H1 (cell line): ENCODE measurements at regions not wholly inside any gene's neighbourhood (a gene's known extent, or its start where the extent isn't known, plus 50 kb on each side); places are given as distances from the start of the nearest gene placed in this dataset.

Experiments used
- CTCF ChIA-PET: fragments of 300-600 bp; sonication (Branson Sonifier 250); formaldehyde crosslinking; loops from one replicate; lab custom pipeline; 2021; ENCODE audit not compliant: partially characterized antibody; lab: Charles Lee
- POLR2A ChIA-PET: fragments of 300-600 bp; sonication (Branson Sonifier 250); formaldehyde crosslinking; loops from one replicate; lab custom pipeline; 2021; ENCODE audit warnings: inconsistent platforms; ENCODE audit not compliant: partially characterized antibody; lab: Charles Lee
- DNase-seq, 2 experiments: peaks; one replicate each; pipeline versions ENCODE4 v3.0.0 to v3.0.0-alpha.2; 2010 to 2022; ENCODE audit warnings: low spot score in 2 of 2, low read depth in 1 of 2, mixed read lengths in 1 of 2
- FAIRE-seq: peaks from 2 replicates; lab custom pipeline; 2011; peaks lifted over from hg19 to GRCh38; lab: Jason Lieb, UNC
- H2AFZ ChIP-seq: 2 replicates; pipeline ENCODE4 v1.8.1; 2012; ENCODE audit warnings: low read length, inconsistent platforms
- H2AK5ac ChIP-seq: 2 replicates; pipeline ENCODE4 v1.6.1; 2013; ENCODE audit warnings: low read depth, low read length
- H2BK120ac ChIP-seq: replicated peaks from 2 replicates; pipeline ENCODE3; 2013; ENCODE audit warnings: low read depth, low read length, inconsistent platforms
- H2BK12ac ChIP-seq: 2 replicates; pipeline ENCODE4 v1.6.1; 2013; ENCODE audit warnings: low read depth, low read length
- H2BK15ac ChIP-seq: 2 replicates; pipeline ENCODE4 v1.6.1; 2013; ENCODE audit warnings: low read length
- H2BK20ac ChIP-seq: 2 replicates; pipeline ENCODE4 v1.6.1; 2013; ENCODE audit warnings: low read length
- H2BK5ac ChIP-seq: 2 replicates; pipeline ENCODE4 v1.6.1; 2013; ENCODE audit warnings: low read depth, low read length
- H3K14ac ChIP-seq: 2 replicates; pipeline ENCODE4 v1.6.1; 2013; ENCODE audit warnings: inconsistent platforms; ENCODE audit not compliant: insufficient read length
- H3K18ac ChIP-seq: 2 replicates; pipeline ENCODE4 v1.6.1; 2013; ENCODE audit warnings: low read length; ENCODE audit errors: extremely low read depth
- H3K23ac ChIP-seq: 2 replicates; pipeline ENCODE4 v1.6.1; 2013; ENCODE audit warnings: inconsistent platforms; ENCODE audit not compliant: insufficient read length
- H3K23me2 ChIP-seq: 2 replicates; pipeline ENCODE4 v1.6.1; 2013; ENCODE audit warnings: low read depth, low read length
- H3K27ac ChIP-seq: 2 replicates; pipeline ENCODE4 v1.6.1; 2011; ENCODE audit warnings: low read depth, low read length, inconsistent platforms
- H3K27me3 ChIP-seq, 4 experiments: replicated peaks in 1 of 4; 1 replicate in 1 of 4; 2 replicates in 3 of 4; pipeline versions ENCODE4 v1.6.1 to v1.8.1; 2011 to 2013; ENCODE audit warnings: low read length in 3 of 4, mild to moderate bottlenecking in 3 of 4, inconsistent platforms in 2 of 4, mixed read lengths in 2 of 4, moderate library complexity in 1 of 4; ENCODE audit not compliant: control insufficient read depth in 3 of 4, insufficient read depth in 3 of 4; ENCODE audit errors: extremely low read depth in 1 of 4
- H3K36me3 ChIP-seq, 4 experiments: 2 replicates each; pipeline versions ENCODE4 v1.6.1 to v1.8.1; 2011 to 2013; ENCODE audit warnings: mild to moderate bottlenecking in 4 of 4, low read length in 3 of 4, moderate library complexity in 2 of 4, control low read depth in 1 of 4, inconsistent platforms in 1 of 4; ENCODE audit not compliant: insufficient read depth in 4 of 4, control insufficient read depth in 2 of 4
- H3K4ac ChIP-seq: replicated peaks from 2 replicates; pipeline ENCODE3; 2013; ENCODE audit warnings: low read length, low read depth, mixed read lengths, inconsistent platforms; ENCODE audit not compliant: insufficient read length
- H3K4me1 ChIP-seq, 4 experiments: replicated peaks in 1 of 4; 1 replicate in 1 of 4; 2 replicates in 3 of 4; pipeline versions ENCODE4 v1.6.1 to v1.8.1; 2011 to 2013; ENCODE audit warnings: low read length in 3 of 4, inconsistent platforms in 2 of 4, mixed read lengths in 1 of 4; ENCODE audit not compliant: insufficient read depth in 4 of 4, control insufficient read depth in 3 of 4
- H3K4me2 ChIP-seq, 2 experiments: 2 replicates each; pipeline versions ENCODE4 v1.6.1 to v1.8.1; 2011 to 2013; ENCODE audit warnings: low read depth in 2 of 2, low read length in 2 of 2, control low read depth in 1 of 2, inconsistent platforms in 1 of 2, mild to moderate bottlenecking in 1 of 2; ENCODE audit not compliant: insufficient read depth in 1 of 2
- H3K4me3 ChIP-seq, 4 experiments: fragments of 200-600, 300-600 bp in 1 of 4; sonication (generic), shearing (Covaris generic), sonication (Bioruptor Twin) in 1 of 4; 2 replicates each; pipeline versions ENCODE4 v1.5.1 to v1.8.1; 2011 to 2016; ENCODE audit warnings: low read length in 4 of 4, low read depth in 3 of 4, control low read depth in 2 of 4, inconsistent platforms in 2 of 4, mild to moderate bottlenecking in 2 of 4, mixed read lengths in 1 of 4, moderate library complexity in 1 of 4; ENCODE audit not compliant: insufficient read depth in 2 of 4; ENCODE audit errors: extremely low read depth in 1 of 4
- H3K56ac ChIP-seq: replicated peaks from 2 replicates; pipeline ENCODE3; 2013; ENCODE audit warnings: low read depth, mild to moderate bottlenecking, mixed read lengths, low read length, inconsistent platforms; ENCODE audit not compliant: insufficient read length
- H3K79me1 ChIP-seq: 2 replicates; pipeline ENCODE4 v1.6.1; 2013; ENCODE audit warnings: low read depth, low read length, control low read depth
- H3K79me2 ChIP-seq, 2 experiments: 2 replicates each; pipeline versions ENCODE4 v1.6.1 to v1.8.1; 2012 to 2013; ENCODE audit warnings: low read length in 2 of 2, mild to moderate bottlenecking in 2 of 2, inconsistent platforms in 1 of 2; ENCODE audit not compliant: insufficient read depth in 2 of 2, control insufficient read depth in 1 of 2
- H3K9ac ChIP-seq, 4 experiments: replicated peaks in 1 of 4; 1 replicate in 1 of 4; 2 replicates in 3 of 4; pipeline versions ENCODE4 v1.6.1 to v1.8.1; 2011 to 2013; ENCODE audit warnings: low read depth in 3 of 4, low read length in 3 of 4, control low read depth in 2 of 4, mild to moderate bottlenecking in 2 of 4, moderate library complexity in 2 of 4, inconsistent platforms in 1 of 4; ENCODE audit errors: extremely low read depth in 1 of 4
- H3K9me3 ChIP-seq, 2 experiments: 2 replicates each; pipeline versions ENCODE4 v1.6.1 to v1.8.1; 2012 to 2013; ENCODE audit warnings: mild to moderate bottlenecking in 2 of 2, moderate library complexity in 2 of 2, control low read depth in 1 of 2, inconsistent platforms in 1 of 2, low read depth in 1 of 2, low read length in 1 of 2, mixed read lengths in 1 of 2; ENCODE audit not compliant: insufficient read depth in 2 of 2
- H4K20me1 ChIP-seq, 2 experiments: replicated peaks in 1 of 2; 2 replicates each; pipeline versions ENCODE3 to v1.8.1; 2011 to 2013; ENCODE audit warnings: inconsistent platforms in 2 of 2, low read length in 2 of 2, mild to moderate bottlenecking in 1 of 2; ENCODE audit not compliant: insufficient read depth in 2 of 2, control insufficient read depth in 1 of 2
- H4K5ac ChIP-seq: 2 replicates; pipeline ENCODE4 v1.6.1; 2013; ENCODE audit warnings: low read length, low read depth, mixed read lengths, inconsistent platforms; ENCODE audit not compliant: insufficient read length
- H4K8ac ChIP-seq: 2 replicates; pipeline ENCODE4 v1.8.0; 2013; ENCODE audit warnings: mild to moderate bottlenecking, moderate library complexity, low read length, inconsistent platforms; ENCODE audit not compliant: insufficient read depth; ENCODE audit errors: extremely low read depth
- H4K91ac ChIP-seq: replicated peaks from 2 replicates; pipeline ENCODE3; 2013; ENCODE audit warnings: low read length, mixed read lengths, inconsistent platforms; ENCODE audit not compliant: insufficient read length
- CTBP2 ChIP-seq: IDR thresholded peaks from 2 replicates; pipeline ENCODE4 v1.7.0; 2011; ENCODE audit warnings: borderline replicate concordance, mild to moderate bottlenecking, moderate library complexity, mixed read lengths, low read length; ENCODE audit not compliant: insufficient read depth, insufficient read length
- JUND ChIP-seq: IDR thresholded peaks from 2 replicates; pipeline ENCODE4 v1.6.1; 2011; ENCODE audit warnings: mild to moderate bottlenecking, improper control_type of control experiment, low read length
- KDM1A ChIP-seq: fragments of 200-600, 300-600 bp; sonication (generic); IDR thresholded peaks from 2 replicates; pipeline ENCODE4 v1.7.1; 2016; ENCODE audit warnings: mild to moderate bottlenecking, low read length, borderline replicate concordance
- NANOG ChIP-seq: IDR thresholded peaks from 2 replicates; pipeline ENCODE4 v1.6.1; 2011; ENCODE audit warnings: low read length, low read depth, mild to moderate bottlenecking, inconsistent platforms; ENCODE audit not compliant: insufficient read depth, poor library complexity, severe bottlenecking
- PHF8 ChIP-seq: fragments of 200-600 bp; sonication (generic); conservative IDR thresholded peaks from 2 replicates; pipeline ENCODE4 v1.7.1; 2012; ENCODE audit warnings: low read depth, mild to moderate bottlenecking, inconsistent platforms, low read length, moderate library complexity
- WGBS, 2 experiments: shearing (Covaris generic) in 1 of 2; methylation state at CpG; one replicate each; pipeline versions ENCODE4 v1.1.6 to v1.1.7; 2013 to 2015; ENCODE audit warnings: low lambda C conversion rate in 2 of 2, mixed read lengths in 2 of 2, inconsistent platforms in 1 of 2, low coverage in 1 of 2, missing lambda C conversion rate in 1 of 2; ENCODE audit not compliant: insufficient replicate concordance in 2 of 2, insufficient coverage in 1 of 2, insufficient read length in 1 of 2; ENCODE audit errors: extremely low coverage in 1 of 2, missing lambda C conversion rate in 1 of 2; 5-methylcytosine and 5-hydroxymethylcytosine counted together
- TF ChIP-seq, protein P1 (sequence below), 3 experiments: IDR thresholded peaks; 1 replicate in 2 of 3; 2 replicates in 1 of 3; pipeline versions ENCODE4 v1.5.1 to v1.6.1; 2011; ENCODE audit warnings: low read length in 3 of 3, mild to moderate bottlenecking in 3 of 3, inconsistent platforms in 2 of 3, low read depth in 1 of 3, moderate library complexity in 1 of 3; ENCODE audit not compliant: insufficient read depth in 1 of 3; ENCODE audit errors: control extremely low read depth in 1 of 3

DNA sequence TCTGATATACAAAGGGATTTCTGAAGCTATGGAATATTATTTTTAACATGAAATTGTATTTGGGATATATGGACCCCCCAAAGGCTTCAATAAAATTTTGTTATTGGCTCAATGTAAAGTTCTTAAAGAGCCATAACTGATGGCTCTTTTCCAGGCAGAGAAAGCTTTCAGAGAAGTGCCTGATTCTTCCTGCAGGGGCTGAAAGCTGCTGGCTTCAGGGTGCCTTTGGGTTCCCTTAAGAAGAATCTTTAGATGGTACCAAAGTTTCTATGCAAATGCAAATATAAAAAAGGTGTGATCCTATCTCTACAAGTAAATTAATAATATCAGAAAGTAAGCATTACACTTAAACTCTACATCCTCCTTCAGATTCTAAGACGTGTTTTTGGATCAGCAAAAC, 72.6 kb downstream of the NR2F2 start:
- no peaks in the 10 kb centered on the region for H3K36me3 ChIP-seq
- H3K4ac ChIP-seq, result no peak overlapping the region
- H3K79me1 ChIP-seq, result no peaks in the 10 kb centered on the region
- no peak overlapping the region for H3K18ac ChIP-seq
- H3K9ac ChIP-seq, result no peak overlapping the region
- no peak overlapping the region for H3K23ac ChIP-seq
- H4K91ac ChIP-seq, result no peak overlapping the region
- no peak overlapping the region for H4K5ac ChIP-seq
- POLR2A ChIA-PET, result no interaction called here
- H3K14ac ChIP-seq, result no peak overlapping the region
- H4K8ac ChIP-seq, result no peak overlapping the region
- no peak overlapping the region for H2BK12ac ChIP-seq
- H3K56ac ChIP-seq, result no peak overlapping the region
- WGBS, 2 experiments, result 76% methylated on average over 1 of the region's 1 CpG; no CpG with 5 or more reads in 1 of the 2 experiments
- H2BK5ac ChIP-seq, result no peak overlapping the region
- no peak overlapping the region for H2BK20ac ChIP-seq
- no peak overlapping the region for H3K27ac ChIP-seq
- no peak overlapping the region for H2AFZ ChIP-seq
- DNase-seq, result no peak
- peaks cover 0 to 4% of the 10 kb centered on the region in 2 experiments for H4K20me1 ChIP-seq
- FAIRE-seq, result no peak
- H3K23me2 ChIP-seq, result peaks cover 2% of the 10 kb centered on the region; the same call in 1 of the 2 replicates
- CTCF ChIA-PET, result interaction anchor here (0.6 to 1.4 kb wide), 5 partner anchors 26 to 1876 kb away, joined by 3 to 5 read pairs (median 4); no protein-coding TSS in a partner anchor
- peaks cover 22 to 41% (median 32%) of the 10 kb centered on the region in 4 experiments for H3K27me3 ChIP-seq
- no peak overlapping the region for H2BK120ac ChIP-seq
- no peak overlapping the region for H2AK5ac ChIP-seq
- H3K4me1 ChIP-seq, result no peaks in the 10 kb centered on the region
- no peak overlapping the region for H2BK15ac ChIP-seq
- no peak overlapping the region for H3K4me2 ChIP-seq
- H3K79me2 ChIP-seq, result no peaks in the 10 kb centered on the region
- no peaks in the 10 kb centered on the region for H3K9me3 ChIP-seq
- TF ChIP-seq JUND (no peak), CTBP2 (no peak), NANOG (no peak), KDM1A (no peak), PHF8 (no peak)
- TF ChIP-seq, protein P1, sequence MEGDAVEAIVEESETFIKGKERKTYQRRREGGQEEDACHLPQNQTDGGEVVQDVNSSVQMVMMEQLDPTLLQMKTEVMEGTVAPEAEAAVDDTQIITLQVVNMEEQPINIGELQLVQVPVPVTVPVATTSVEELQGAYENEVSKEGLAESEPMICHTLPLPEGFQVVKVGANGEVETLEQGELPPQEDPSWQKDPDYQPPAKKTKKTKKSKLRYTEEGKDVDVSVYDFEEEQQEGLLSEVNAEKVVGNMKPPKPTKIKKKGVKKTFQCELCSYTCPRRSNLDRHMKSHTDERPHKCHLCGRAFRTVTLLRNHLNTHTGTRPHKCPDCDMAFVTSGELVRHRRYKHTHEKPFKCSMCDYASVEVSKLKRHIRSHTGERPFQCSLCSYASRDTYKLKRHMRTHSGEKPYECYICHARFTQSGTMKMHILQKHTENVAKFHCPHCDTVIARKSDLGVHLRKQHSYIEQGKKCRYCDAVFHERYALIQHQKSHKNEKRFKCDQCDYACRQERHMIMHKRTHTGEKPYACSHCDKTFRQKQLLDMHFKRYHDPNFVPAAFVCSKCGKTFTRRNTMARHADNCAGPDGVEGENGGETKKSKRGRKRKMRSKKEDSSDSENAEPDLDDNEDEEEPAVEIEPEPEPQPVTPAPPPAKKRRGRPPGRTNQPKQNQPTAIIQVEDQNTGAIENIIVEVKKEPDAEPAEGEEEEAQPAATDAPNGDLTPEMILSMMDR (IDR thresholded peaks at IDR 0.05; ENCODE audit: control extremely low read depth in 1 of 3, insufficient read depth in 1 of 3, low read depth in 1 of 3, low read length in 3 of 3), result peak in 1 of 3 experiments; percentile 9; a peak in 1 of 4 replicates
- TF ChIP-seq, all 59 proteins: peak for 1
- H3K4me3 ChIP-seq, result no peak overlapping the region
